Mucosa of descending colon (tissue), 3 donors: ENCODE measurements at regions not wholly inside any gene's neighbourhood (a gene's known extent, or its start where the extent isn't known, plus 50 kb on each side); places are given as distances from the start of the nearest gene placed in this dataset.
"Not testable (repeated sequence)": the region's sequence is repeated elsewhere in the genome, so short reads cannot be mapped to it uniquely, and the experiment has no call there.

Source experiments
- ATAC-seq: fragments of 200-7000 bp; cut with Tn5 transposase; one replicate; pipeline ENCODE4 v1.9.1; 2020; ENCODE audit warnings: mild to moderate bottlenecking, moderate library complexity
- DNase-seq, 3 donors: peaks; one replicate each; pipeline ENCODE4 v3.0.0-alpha.2; 2020
- H3K36me3 ChIP-seq: fragments of 200-600 bp; one replicate; pipeline ENCODE4 v1.8.0; 2021; ENCODE audit warnings: low read depth, mild to moderate bottlenecking
- H3K4me1 ChIP-seq: fragments of 200-600 bp; one replicate; pipeline ENCODE4 v1.8.0; 2021; ENCODE audit warnings: low read depth, mild to moderate bottlenecking
- H3K4me3 ChIP-seq: fragments of 200-600 bp; one replicate; pipeline ENCODE4 v1.8.0; 2021; ENCODE audit warnings: mild to moderate bottlenecking
- H3K9me3 ChIP-seq: fragments of 200-600 bp; one replicate; pipeline ENCODE4 v1.8.0; 2021; ENCODE audit warnings: mild to moderate bottlenecking
- CTCF ChIP-seq: fragments of 200-600 bp; IDR thresholded peaks from one replicate; pipeline ENCODE4 v1.8.0; 2022; ENCODE audit warnings: antibody characterized with exemption, mild to moderate bottlenecking
- intact Hi-C, 2 donors: fragments of 100-400 bp; cut with DNase I in 1 of 2; cut with micrococcal nuclease in 1 of 2; formaldehyde crosslinking; loops; one replicate each; pipeline versions ENCODE4 v1.11.0 to v1.11.1; 2022; cut with DNase I, micrococcal nuclease
- donor health status: DM: no; HTN: no; CAD: no; lungs with moderate emphysema.
- donor health status: DM: no; HTN: no; CAD: no.
- donor health status: DM: no; HTN: yes; CAD: no.

- no peak for DNase-seq
- H3K4me1 ChIP-seq: peaks cover 6% of the 10 kb centered on the region
- H3K4me3 ChIP-seq: no peak overlapping the region
- no peaks in the 10 kb centered on the region for H3K36me3 ChIP-seq
- TF ChIP-seq CTCF: no peak
- no peak for ATAC-seq
- intact Hi-C loops: no loop called here
- no peaks in the 10 kb centered on the region for H3K9me3 ChIP-seq
These were observed 65.6 kb upstream of the SLC44A3 start for GRCh38 chr1:94754570-94754969.

GRCh38 chr1:94754095-94754494, 66.1 kb upstream of the SLC44A3 start:
- DNase-seq (no peak), ATAC-seq (no peak)
- no peak for TF ChIP-seq CTCF
- intact Hi-C loops: no loop called here
- Histone ChIP-seq H3K4me3 (no peak overlapping the region), H3K9me3 (no peaks in the 10 kb centered on the region), H3K36me3 (no peaks in the 10 kb centered on the region), H3K4me1 (peaks cover 6% of the 10 kb centered on the region)

GRCh38 chr1:94753171-94753972, 66.8 kb upstream of the SLC44A3 start:
- Histone ChIP-seq H3K4me1 (peaks cover 6% of the 10 kb centered on the region), H3K36me3 (no peaks in the 10 kb centered on the region), H3K9me3 (no peaks in the 10 kb centered on the region), H3K4me3 (no peak overlapping the region)
- DNase-seq: no peak
- peak; percentile 80 for ATAC-seq
- intact Hi-C loops: no loop called here
- TF ChIP-seq CTCF: no peak

GRCh38 chr1:94751483-94751882, 68.7 kb upstream of the SLC44A3 start:
- H3K9me3 ChIP-seq, ATAC-seq, DNase-seq, H3K4me1 ChIP-seq, H3K36me3 ChIP-seq, H3K4me3 ChIP-seq, intact Hi-C loops: not testable (repeated sequence)

- intact Hi-C loops: no loop called here
- no peak for ATAC-seq
- no peaks in the 10 kb centered on the region for H3K36me3 ChIP-seq
- DNase-seq: no peak
- H3K9me3 ChIP-seq: no peaks in the 10 kb centered on the region
- H3K4me3 ChIP-seq: no peak overlapping the region
- TF ChIP-seq CTCF: no peak
- peaks cover 14% of the 10 kb centered on the region for H3K4me1 ChIP-seq
These were observed 73.3 kb upstream of the SLC44A3 start for GRCh38 chr1:94746635-94747525.

- Histone ChIP-seq H3K9me3 (no peaks in the 10 kb centered on the region), H3K4me3 (no peak overlapping the region), H3K36me3 (no peaks in the 10 kb centered on the region), H3K4me1 (peaks cover 14% of the 10 kb centered on the region)
- intact Hi-C loops: no loop called here
- no peak for TF ChIP-seq CTCF
- DNase-seq: no peak
- no peak for ATAC-seq
These were observed 74.4 kb upstream of the SLC44A3 start for GRCh38 chr1:94745742-94746141.
